Stimulated activated CD4-positive, alpha-beta T cell treated with anti-CD3 and anti-CD28 coated beads, Interleukin-4, amount 100 ng/mL, for 48 hours (primary cell): ENCODE measurements at regions not wholly inside any gene's neighbourhood (a gene's known extent, or its start where the extent isn't known, plus 50 kb on each side); places are given as distances from the start of the nearest gene placed in this dataset.

Experiments
- DNase-seq, 2 donors: peaks; one replicate each; pipeline ENCODE4 v3.0.0-alpha.2; 2020; ENCODE audit warnings: low read depth in 2 of 2

DNA sequence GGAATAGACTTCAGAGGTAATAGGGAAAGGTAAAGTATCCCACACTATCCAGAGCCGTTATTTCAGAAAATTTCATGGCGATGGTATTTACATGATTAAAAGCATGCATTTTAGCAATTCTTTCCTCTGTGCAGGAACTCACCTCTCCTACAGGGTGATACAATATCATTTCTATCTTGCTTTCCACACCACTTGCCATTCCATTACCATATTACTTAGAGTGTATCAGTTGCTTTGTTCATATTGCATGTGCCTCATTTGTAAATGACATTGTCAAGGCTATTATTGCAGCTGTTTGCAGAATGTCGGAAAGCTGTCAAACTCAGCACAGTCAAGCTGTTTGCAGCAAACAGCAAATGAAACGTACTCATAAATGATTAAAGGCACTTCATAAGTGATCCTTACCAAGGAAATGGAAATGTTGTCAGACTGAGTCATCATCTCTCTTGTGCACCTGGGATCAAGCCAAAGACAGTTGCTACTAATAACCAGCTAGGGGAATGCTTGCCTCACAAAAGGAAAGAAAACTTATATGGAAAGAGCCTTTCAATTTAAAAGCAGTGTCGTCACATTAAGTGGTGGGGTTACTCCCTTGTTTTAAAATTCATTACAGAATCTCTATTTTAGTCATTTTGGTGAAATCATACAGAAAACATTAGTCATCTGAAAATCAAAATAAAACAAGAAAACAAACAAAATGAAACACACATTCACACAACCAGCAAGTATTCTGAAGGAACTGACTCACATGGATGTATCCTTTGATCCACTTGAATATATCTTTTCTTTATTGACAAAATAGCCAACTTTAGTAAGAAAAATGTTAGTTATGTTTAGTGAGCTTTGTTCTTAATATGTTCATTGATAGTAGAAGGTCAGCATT lies 1064.1 kb upstream of the CNTNAP5 start:
- no peak for DNase-seq

DNA sequence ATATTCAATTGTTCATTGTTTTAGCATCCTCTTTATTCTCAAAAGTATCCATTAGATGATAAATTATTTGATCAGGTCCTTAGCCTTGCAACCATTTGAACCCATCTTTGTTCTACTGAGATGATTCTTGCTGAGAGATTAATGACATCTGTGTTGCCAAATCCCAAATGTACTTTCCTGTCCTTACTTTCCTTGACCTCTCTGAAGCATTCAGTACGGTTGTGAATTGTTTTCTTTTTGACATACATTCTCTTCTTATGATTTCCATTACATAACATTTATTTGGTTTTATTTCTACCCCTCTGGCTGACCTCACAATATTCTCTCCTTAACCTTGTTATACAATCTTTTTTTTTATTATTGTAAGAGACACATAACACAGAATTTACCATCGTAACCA lies 1058.6 kb upstream of the CNTNAP5 start:
- no peak for DNase-seq

DNA sequence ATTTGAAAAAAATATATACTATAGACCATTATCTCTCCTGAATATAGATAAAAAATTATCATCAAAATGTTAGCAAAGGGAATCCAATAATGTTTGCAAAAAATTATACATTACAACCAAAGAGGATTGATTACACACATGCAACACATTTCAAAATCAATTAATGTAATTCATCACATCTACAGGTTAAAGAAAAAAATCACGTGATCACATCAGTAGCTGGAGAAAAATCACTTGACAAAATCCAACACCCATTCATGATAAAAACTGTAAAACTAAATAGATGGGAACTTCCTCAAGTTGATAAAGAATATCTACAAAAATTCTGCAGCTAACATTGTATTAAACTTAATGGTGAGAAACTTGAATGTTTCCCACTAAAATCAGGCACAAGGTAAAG lies 1047.5 kb upstream of the CNTNAP5 start:
- DNase-seq: no peak

DNA sequence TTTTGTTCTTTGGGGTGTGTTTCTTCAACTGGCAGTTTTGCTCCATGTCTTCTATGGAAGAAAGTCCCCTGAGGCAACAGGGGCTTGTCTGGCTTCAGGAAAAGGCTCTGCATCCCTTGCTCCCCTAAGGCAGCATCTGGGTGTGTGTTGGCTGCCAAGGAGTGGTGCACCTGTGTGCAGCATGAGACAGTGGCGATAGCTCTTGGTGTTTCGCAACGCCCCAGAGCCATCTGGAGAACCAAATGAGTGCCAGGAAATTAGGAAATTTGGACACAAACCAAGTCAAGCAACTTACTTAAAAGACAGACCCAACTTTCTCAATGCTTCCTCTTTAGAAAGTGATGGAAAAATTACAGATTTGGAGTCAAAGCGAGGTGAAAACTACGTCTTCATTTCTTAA lies 1044.4 kb upstream of the CNTNAP5 start:
- no peak for DNase-seq

DNA sequence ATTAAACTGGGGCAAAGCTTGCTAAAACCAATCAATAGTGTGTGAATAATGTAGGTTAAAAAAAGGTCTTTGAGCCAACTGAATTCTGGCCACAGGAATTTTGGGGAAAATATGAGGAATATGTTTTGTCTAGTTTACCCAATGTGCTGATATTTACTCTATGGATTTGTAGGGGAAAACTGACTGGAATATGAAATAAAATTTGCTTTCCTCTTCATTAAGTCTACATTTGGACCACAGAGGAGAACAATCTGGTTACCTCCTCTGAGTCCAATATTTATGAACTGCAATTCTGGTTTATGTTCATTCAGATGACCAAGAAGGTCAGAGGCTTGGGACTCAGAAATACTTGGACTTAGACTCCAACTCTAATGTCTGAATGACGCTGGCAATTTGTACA lies 1042.2 kb upstream of the CNTNAP5 start:
- DNase-seq: no peak

DNA sequence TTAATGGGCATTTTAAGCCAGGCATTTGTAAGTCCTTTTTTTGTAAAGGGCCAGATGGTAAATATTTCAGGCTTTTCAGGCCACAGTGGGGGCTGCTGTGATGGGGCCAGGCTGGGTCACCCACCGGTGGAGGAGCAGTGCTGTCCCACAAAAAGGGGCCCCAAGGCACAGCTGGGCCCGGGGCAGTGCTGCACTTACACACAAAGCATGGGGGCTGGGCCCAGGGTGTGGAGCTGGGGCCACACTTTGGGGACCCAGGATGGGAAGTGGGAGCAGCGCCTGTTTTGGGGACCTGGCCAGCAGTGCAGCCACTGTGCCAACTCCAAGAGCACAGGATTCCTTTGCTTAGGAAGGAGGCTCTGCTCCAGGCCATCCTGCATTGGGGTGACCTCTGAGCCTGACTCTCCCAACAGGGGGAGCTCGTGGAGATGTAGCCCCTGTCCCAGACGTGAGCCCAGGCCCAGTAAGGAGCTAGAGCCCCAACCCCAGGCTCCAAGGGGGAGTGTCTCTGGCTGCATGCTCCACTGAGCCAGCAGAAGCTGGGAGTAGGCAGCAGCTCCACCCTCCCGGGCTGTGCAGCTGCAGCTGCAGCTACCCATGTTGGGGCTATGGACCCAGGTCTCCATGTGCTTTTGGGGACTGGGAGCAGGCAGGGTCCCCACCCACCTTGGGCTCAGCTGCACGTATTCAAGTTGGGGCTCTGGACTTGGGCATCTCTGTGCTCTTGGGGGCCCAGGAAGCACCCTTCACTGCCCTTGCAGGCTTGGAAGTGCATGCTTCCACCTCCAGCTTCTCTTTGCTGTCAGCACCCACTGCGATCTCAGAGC lies 1036.5 kb upstream of the CNTNAP5 start:
- DNase-seq: no peak

DNA sequence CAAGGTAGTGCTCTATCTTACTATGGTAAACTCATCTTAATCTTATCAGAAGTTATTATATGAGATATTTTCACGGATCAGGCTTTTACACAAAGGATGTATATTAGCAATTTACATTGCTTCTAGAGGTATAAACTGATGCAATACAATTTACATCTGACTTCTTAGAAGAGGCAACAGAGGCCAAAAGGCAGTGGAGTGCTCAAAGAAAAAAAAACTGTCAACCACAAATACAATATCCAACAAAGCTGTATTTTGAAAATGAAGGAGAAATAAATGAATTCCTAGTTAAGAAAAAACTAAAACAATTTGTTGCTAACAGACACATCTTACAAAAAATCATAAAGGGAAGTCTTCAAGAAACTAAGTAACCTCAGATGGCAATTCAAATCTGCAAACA lies 1031.5 kb upstream of the CNTNAP5 start:
- DNase-seq: no peak

DNA sequence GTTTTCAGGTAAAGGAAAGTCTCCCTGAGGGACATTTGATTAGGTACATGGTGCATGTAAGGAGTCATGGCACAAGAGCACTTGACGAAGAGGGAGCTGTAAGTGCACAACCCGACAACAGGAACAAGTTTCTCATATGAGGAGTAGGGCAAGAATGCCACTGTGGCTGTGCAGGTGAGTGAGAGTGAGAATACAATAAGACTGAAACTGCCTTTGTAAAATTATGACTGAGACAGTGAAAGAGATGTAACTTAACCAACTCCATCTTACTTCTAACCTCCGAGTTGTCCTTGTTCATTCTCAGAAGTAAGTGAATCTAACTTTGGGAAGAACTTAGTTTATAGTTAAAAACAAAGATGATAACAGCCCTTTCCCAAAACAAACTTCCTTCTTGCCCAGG lies 1025.8 kb upstream of the CNTNAP5 start:
- no peak for DNase-seq

DNA sequence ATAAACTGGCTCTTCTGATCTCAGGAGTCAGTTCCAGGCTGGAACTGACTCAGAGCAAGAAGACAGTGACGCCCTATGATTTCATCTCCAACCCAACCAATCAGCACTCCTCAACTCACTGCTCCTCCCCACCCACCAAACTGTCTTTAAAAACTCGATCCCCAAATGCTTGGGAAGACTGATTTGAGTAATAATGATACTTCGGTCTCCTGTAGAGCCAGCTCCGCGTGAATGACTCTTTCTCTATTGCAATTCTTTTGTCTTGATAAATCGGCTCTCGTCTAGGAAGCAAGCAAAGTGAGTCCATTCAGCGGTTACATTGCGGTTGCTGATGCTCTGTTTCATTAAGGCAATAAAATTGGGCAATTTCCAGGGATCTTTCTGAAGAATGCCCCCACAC lies 1025.3 kb upstream of the CNTNAP5 start:
- DNase-seq: no peak

DNA sequence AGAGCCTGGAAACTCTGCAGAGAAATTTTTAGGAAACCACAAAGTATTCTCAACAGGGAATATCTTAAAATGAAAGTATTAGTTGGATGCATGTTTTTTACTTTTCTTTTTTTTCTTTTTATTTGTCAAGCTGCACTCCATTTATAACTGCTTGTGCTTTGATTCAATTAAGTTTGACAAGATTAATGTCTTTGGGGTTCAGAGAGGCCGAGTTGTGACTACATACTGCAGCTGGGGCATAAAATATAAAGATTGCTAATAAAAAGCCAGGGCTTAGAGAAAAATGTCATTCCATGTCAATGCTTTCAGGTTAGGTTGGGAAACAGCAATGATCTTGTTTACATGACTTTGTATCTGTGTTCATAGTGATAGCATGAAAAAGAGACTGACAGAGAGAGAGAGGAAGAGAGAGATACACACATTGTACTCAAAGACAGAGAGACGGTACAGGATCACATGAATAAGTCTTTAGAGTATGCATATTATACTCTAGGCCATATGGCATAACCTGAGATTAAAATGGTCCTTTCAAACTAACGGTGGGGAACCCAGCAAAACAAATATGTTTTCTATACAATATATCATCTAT lies 1022.3 kb upstream of the CNTNAP5 start:
- no peak for DNase-seq

DNA sequence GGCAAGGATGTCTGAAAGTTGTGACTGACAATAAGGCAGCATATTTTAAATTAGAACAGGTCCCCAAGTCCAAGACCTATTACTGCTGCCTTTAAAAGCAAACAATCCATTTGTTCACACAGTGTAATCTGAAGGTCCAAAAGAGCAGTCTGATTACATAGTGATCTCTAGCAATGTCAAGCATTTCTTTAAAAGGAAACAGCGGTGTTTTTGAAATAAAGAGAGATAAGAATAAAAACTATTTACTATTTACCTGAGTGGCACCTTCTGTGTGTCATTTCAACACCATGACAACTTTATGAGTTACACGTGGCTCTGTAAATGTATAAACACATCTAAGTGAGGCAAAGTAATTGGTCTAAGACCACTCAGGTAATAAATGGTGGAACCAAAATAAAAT lies 1009.9 kb upstream of the CNTNAP5 start:
- DNase-seq: no peak

DNA sequence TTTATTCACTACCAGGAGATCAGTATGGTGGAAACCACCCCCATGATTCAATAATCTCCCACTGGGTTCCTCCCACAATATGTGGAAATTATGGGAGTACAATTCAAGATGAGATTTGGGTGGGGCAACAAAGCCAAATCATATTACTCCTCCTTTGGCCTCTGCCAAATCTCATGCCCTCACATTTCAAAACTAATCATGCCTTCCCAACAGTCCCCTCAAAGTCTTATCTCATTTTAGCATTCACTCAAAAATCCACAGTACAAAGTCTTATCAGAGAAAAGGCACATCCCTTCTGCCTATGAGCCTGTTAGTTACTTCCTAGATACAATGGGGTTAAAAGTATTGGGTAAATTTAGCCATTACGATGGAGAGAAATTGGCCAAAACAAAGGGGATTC lies 989.5 kb upstream of the CNTNAP5 start:
- DNase-seq: no peak

DNA sequence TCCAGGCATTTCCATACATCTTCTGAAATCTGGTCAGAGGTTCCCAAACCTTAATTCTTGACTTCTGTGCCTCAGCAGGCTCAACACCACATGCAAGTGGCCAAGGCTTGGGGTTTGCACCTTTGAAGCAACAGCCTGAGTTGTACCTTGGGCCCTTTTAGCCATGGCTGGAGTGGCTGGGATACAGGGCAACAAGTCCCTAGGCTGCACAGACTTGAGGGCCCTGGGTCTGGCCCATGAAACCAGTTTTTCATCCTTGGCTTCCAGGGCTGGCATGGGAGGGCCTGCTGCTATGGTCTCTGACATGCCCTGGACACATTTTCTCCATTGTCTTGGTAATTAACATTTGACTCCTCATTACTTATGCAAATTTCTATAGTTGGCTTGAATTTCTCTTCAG lies 988.8 kb upstream of the CNTNAP5 start:
- no peak for DNase-seq

DNA sequence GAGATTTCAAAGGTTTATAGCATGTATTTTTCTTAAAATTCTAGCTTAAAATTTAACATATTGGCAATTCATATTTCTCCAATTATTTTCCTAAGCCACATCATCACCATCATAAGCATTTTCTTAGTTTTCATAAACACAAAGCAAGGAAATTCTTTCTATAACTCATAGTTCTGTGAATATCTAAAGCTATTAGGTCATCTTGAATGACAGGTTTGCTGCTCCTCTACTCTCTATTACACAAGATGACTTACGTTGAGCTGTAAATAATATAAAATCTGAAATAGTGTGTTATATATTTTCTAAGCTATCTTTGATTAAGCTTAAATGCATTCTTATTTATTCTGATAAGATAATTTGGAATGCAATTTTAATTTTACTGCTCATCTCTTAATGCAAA lies 984.6 kb upstream of the CNTNAP5 start:
- DNase-seq: no peak

DNA sequence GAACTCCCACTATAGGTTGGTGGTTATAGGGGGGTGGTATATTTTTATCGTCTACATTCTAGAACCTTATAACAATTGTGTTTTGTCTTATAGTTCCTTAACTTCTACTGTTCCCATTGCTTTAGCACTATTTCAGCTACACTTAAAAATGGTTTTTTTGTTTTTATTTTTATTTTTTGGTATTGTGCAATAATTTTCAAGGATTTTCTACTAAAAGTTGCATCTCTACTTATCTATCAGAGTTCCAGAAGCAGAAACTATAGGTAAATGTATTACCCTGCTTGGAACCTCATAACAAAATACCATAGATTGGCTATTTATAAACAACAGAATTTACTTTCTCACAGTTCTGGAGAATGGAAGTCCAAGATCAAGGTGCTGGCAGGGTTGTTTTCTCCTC lies 981.6 kb upstream of the CNTNAP5 start:
- DNase-seq: no peak

DNA sequence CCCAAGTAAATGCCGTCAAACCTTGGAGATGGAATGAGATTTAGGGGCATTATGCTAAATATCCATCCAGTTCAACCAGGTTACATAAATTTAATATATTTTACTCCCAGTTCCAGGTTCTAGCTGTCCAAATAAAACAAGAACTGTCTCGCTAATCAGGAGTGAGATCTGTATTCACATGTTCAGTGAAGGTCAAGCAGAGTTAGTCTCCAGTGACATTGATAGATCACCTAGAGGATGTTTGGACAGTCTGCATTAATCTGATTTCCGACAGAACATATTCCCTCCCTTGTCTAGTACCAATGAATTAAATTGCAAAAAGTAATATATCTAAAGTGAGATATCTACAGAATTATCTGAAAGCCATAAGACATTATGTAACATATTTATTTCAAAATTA lies 979.4 kb upstream of the CNTNAP5 start:
- no peak for DNase-seq

DNA sequence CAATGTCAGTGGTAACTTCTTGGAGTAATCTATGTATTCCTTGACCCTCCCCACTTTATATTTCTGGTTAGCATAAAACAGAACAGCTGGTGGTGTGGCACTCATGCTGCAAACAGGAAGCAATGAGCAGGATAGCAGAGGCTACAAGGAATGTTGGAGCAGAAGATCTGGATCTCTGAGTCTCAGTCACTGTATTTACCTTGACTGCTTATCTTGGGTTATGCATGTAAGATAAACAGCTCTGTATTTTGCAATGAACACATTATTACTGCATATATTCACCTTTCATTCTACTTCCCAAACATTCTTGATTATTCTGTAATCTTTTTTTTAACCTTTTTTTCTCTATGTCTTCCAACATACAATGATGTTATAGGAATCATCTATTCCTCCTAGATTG lies 977.9 kb upstream of the CNTNAP5 start:
- DNase-seq: no peak

DNA sequence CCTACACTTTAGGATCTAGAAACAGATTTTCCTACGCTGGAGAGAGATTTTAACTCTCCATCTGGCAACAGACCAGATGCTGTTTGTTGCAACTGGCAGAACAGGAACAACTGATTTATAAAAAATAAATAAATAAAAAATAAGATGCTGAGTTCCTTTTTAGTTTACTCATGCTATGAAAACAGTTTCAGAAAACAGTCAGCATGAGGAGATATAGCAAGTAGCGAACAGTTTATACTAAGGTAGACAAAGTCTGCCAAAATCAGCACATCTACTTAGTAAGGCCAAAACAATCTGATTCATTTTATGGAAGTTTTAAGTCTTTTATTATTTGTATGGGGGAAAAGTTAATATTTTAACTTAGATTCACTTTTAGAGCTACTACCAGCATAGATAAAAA lies 974.0 kb upstream of the CNTNAP5 start:
- no peak for DNase-seq

DNA sequence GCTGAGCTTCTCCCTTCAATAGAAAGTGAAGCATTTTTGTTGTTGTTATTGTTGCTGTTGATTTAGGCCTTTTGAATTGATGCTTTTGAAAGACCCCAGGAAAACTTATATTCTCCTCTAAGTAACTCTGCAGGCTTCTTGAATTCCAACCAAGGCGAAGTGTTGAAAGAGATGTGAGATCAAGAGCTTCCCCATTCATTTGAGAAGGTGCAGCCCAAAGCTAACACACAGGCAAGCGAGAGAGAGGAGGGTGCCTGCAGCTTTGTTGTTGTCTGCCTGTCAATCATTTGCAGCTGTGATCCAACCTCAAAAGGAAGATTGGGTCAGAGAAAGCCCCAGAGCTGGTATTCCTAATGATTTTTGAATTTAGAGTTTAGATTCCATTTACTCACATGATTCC lies 963.6 kb upstream of the CNTNAP5 start:
- DNase-seq: no peak

DNA sequence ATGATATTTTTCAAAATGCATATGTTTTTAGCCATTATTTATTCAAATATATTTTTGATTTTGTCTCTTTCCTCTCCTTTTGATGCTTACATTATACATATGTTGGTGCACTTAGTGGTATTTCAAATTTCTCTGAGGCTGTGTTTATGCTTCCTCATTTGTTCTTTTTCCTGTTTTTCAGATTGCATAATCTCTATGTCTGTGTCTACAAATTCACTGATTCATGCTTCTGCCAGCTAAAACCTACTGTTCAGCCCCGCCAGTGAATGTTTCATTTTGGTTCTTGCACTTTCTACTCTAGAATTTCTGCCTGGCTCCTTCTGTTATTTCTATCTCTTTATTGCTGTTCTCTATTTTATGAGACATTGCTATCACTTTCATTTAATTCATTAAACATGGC lies 951.7 kb upstream of the CNTNAP5 start:
- DNase-seq: no peak

DNA sequence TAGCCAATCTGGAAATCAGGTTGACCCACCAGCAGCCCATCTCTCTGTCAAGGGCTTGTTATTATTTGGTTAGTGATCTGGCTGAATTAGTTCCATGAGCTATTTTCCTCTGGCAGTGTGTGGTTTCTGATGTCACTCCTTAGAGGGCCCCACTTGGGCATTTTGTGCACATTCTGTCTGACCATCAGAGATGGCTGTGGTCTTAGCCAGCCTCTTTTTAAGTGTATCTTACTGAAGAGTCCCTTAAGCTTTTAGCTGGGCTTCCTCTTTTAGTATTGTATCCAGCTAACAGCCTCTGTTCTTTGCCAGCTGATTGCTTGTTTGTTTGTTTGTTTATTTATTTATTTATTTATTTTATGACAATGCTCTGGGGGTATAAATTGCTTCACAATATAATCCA lies 951.1 kb upstream of the CNTNAP5 start:
- no peak for DNase-seq

DNA sequence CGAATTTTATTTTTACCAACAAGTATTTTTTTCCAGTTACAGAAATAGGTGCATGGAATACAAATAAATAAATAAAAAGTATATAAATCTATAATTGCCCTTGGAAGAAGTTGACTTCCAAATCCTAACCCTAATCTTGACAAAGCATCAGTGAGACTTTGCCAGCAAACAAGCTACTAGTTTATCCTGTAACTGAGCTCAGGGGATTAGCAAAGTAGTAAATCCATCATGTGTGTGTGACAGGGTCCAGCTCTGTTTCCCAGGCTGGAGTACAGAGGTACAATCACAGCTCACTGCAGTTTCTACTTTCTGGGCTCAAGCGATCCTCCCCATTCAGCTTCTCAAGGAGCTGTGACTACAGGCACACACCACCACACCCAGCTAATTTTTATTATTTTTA lies 948.0 kb upstream of the CNTNAP5 start:
- no peak for DNase-seq

DNA sequence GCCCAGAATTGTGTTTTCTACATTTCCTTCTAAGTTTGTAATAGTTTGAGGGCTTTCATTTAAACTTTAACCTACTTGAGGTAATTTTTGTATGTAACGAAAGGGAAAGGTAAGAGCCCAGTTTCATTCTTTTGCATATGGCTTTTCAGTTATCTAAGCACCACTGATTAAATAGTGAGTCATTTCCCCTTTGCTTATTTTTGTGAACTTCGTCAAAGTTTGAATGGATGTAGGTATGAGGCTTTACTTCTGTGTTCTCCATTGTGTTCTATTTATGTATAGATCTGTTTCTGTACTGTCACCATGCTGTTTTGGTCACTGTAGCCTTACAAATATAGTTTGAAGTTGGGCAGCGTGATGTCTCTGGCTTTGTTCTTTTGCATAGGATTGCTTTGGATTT lies 944.8 kb upstream of the CNTNAP5 start:
- DNase-seq: no peak
